HG03196 (cell line): ENCODE measurements at regions not wholly inside any gene's neighbourhood (a gene's known extent, or its start where the extent isn't known, plus 50 kb on each side); places are given as distances from the start of the nearest gene placed in this dataset.
"Not testable (repeated sequence)": the region's sequence is repeated elsewhere in the genome, so short reads cannot be mapped to it uniquely, and the experiment has no call there.

Experiments used
- ATAC-seq: cut with Tn5 transposase; IDR thresholded peaks from one replicate; pipeline ENCODE4 v1.9.1; 2021; ENCODE audit not compliant: unreplicated experiment

- ATAC-seq = no peak
These were observed 342.4 kb downstream of the INSIG2 start for GRCh38 chr2:118430510-118431164.

- no peak for ATAC-seq
These were observed 336.9 kb downstream of the INSIG2 start for GRCh38 chr2:118425191-118425590.

- ATAC-seq = no peak
These were observed 335.5 kb downstream of the INSIG2 start for GRCh38 chr2:118423776-118424175.

- no peak for ATAC-seq
These were observed 333.4 kb downstream of the INSIG2 start for GRCh38 chr2:118421648-118422047.

GRCh38 chr2:118417406-118418120 is 329.3 kb downstream of the INSIG2 start:
- no peak for ATAC-seq

GRCh38 chr2:118415186-118415585 is 326.9 kb downstream of the INSIG2 start:
- not testable (repeated sequence) for ATAC-seq

GRCh38 chr2:118403658-118404451 is 315.6 kb downstream of the INSIG2 start:
- no peak for ATAC-seq

GRCh38 chr2:118388771-118389170 is 300.5 kb downstream of the INSIG2 start:
- no peak for ATAC-seq

GRCh38 chr2:118387509-118387908 is 299.2 kb downstream of the INSIG2 start:
- no peak for ATAC-seq

GRCh38 chr2:118386641-118387302 is 298.5 kb downstream of the INSIG2 start:
- no peak for ATAC-seq

GRCh38 chr2:118380915-118381653 is 292.8 kb downstream of the INSIG2 start:
- no peak for ATAC-seq

- no peak for ATAC-seq
These were observed 287.7 kb downstream of the INSIG2 start for GRCh38 chr2:118375907-118376485.

- no peak for ATAC-seq
These were observed 286.9 kb downstream of the INSIG2 start for GRCh38 chr2:118374974-118375755.

GRCh38 chr2:118372886-118373830 is 284.9 kb downstream of the INSIG2 start:
- no peak for ATAC-seq

- ATAC-seq = no peak
These were observed 283.2 kb downstream of the INSIG2 start for GRCh38 chr2:118371515-118371914.

GRCh38 chr2:118369521-118369920 is 281.2 kb downstream of the INSIG2 start:
- ATAC-seq = not testable (repeated sequence)

- ATAC-seq = no peak
These were observed 275.3 kb downstream of the INSIG2 start for GRCh38 chr2:118363604-118364003.

- no peak for ATAC-seq
These were observed 267.8 kb downstream of the INSIG2 start for GRCh38 chr2:118356051-118356450.
